Left ventricle myocardium inferior (tissue), 1 donor: ENCODE measurements at regions not wholly inside any gene's neighbourhood (a gene's known extent, or its start where the extent isn't known, plus 50 kb on each side); places are given as distances from the start of the nearest gene placed in this dataset.

Source experiments
- DNase-seq: peaks from one replicate; pipeline ENCODE4 v3.0.0-alpha.2; 2020
- H3K27ac ChIP-seq: fragments of 200-600 bp; replicated peaks from 2 replicates; pipeline ENCODE4 v1.8.0; 2021
- H3K27me3 ChIP-seq: fragments of 200-600 bp; 2 replicates; pipeline ENCODE4 v1.8.0; 2021; ENCODE audit warnings: low read depth
- H3K36me3 ChIP-seq: fragments of 200-600 bp; 2 replicates; pipeline ENCODE4 v1.8.0; 2021
- H3K4me1 ChIP-seq: fragments of 200-600 bp; 2 replicates; pipeline ENCODE4 v1.8.0; 2021
- H3K4me3 ChIP-seq: fragments of 200-600 bp; 2 replicates; pipeline ENCODE4 v1.8.0; 2021; ENCODE audit warnings: mild to moderate bottlenecking, moderate library complexity
- H3K9me3 ChIP-seq: fragments of 200-600 bp; replicated peaks from 2 replicates; pipeline ENCODE4 v1.8.0; 2021
- CTCF ChIP-seq: fragments of 200-600 bp; IDR thresholded peaks from 2 replicates; pipeline ENCODE4 v1.8.0; 2021; ENCODE audit warnings: antibody characterized with exemption, mild to moderate bottlenecking, borderline replicate concordance
- intact Hi-C: fragments of 100-400 bp; cut with micrococcal nuclease; formaldehyde crosslinking; loops from one replicate; pipeline ENCODE4 v1.11.0; 2022
- donor health status: DM: no; HTN: yes; CAD: no; lungs with severe emphysema.

GRCh38 chr9:89662718-89663613 lies 58.2 kb downstream of the GADD45G start:
- peaks cover 35% of the 10 kb centered on the region for H3K4me1 ChIP-seq

GRCh38 chr9:89663614-89663970 lies 58.8 kb downstream of the GADD45G start:
- Histone ChIP-seq H3K9me3 (no peaks in the 10 kb centered on the region), H3K36me3 (no peaks in the 10 kb centered on the region), H3K27ac (no peak overlapping the region), H3K27me3 (no peaks in the 10 kb centered on the region), H3K4me3 (no peak overlapping the region), H3K4me1 (peaks cover 36% of the 10 kb centered on the region)
- intact Hi-C loops, result loop anchor here (10.0 kb wide), 1 partner anchor 59 kb away; the partner anchor contains the start of gene GADD45G
- no peak for TF ChIP-seq CTCF
- DNase-seq, result no peak

More at GRCh38 chr9:89662718-89663613, 58.2 kb downstream of the GADD45G start:
- intact Hi-C loops, result loop anchor here (10.0 kb wide), 1 partner anchor 58 kb away; the partner anchor contains the start of gene GADD45G
- no peaks in the 10 kb centered on the region for H3K27me3 ChIP-seq
- no peaks in the 10 kb centered on the region for H3K36me3 ChIP-seq
- peak overlapping the region; percentile 56 for H3K4me3 ChIP-seq
- no peak for TF ChIP-seq CTCF
- no peak for DNase-seq
- H3K27ac ChIP-seq, result peak overlapping the region; percentile 92
- H3K9me3 ChIP-seq, result no peaks in the 10 kb centered on the region

- Histone ChIP-seq H3K27me3 (no peaks in the 10 kb centered on the region), H3K36me3 (no peaks in the 10 kb centered on the region), H3K27ac (no peak overlapping the region), H3K9me3 (no peaks in the 10 kb centered on the region), H3K4me1 (peaks cover 36% of the 10 kb centered on the region), H3K4me3 (no peak overlapping the region)
- intact Hi-C loops, result loop anchor here (10.0 kb wide), 1 partner anchor 59 kb away; the partner anchor contains the start of gene GADD45G
- no peak for DNase-seq
- no peak for TF ChIP-seq CTCF
Measured at GRCh38 chr9:89664010-89664409, 59.2 kb downstream of the GADD45G start.

DNA sequence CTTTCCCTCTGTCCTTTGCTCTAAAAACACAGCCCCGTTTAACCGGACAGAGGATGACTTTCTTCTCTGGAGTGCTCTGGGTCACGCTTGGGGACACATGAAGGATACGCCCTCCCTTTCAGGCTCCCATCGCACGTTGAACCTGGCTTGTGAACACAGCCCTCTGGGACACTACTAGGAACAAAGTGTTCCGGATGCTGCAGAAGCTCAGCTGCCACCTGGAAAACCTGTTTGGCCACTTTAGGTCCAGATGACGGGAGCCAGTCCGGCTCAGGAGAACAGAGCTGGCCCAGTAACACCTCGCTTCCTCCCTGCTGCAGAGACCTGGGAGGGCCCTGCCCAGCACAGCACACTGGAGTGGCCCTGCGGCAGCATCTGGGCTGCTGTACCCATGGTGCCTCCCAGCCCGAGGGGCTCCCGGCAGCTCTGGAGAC lies 60.1 kb downstream of the GADD45G start:
- no peak overlapping the region for H3K27ac ChIP-seq
- no peaks in the 10 kb centered on the region for H3K36me3 ChIP-seq
- intact Hi-C loops, result loop anchor here (10.0 kb wide), 1 partner anchor 60 kb away; the partner anchor contains the start of gene GADD45G
- no peaks in the 10 kb centered on the region for H3K9me3 ChIP-seq
- no peak for DNase-seq
- no peak overlapping the region for H3K4me3 ChIP-seq
- H3K4me1 ChIP-seq, result peaks cover 36% of the 10 kb centered on the region
- H3K27me3 ChIP-seq, result no peaks in the 10 kb centered on the region
- TF ChIP-seq CTCF, result no peak

GRCh38 chr9:89666364-89666763 lies 61.6 kb downstream of the GADD45G start:
- no peak for TF ChIP-seq CTCF
- no peak overlapping the region for H3K4me3 ChIP-seq
- H3K27ac ChIP-seq, result no peak overlapping the region
- no peaks in the 10 kb centered on the region for H3K27me3 ChIP-seq
- H3K36me3 ChIP-seq, result no peaks in the 10 kb centered on the region
- DNase-seq, result no peak
- H3K9me3 ChIP-seq, result no peaks in the 10 kb centered on the region
- H3K4me1 ChIP-seq, result peaks cover 26% of the 10 kb centered on the region
- intact Hi-C loops, result loop anchor here (10.0 kb wide), 1 partner anchor 62 kb away; the partner anchor contains the start of gene GADD45G
